A549 (cell line): ENCODE measurements at regions not wholly inside any gene's neighbourhood (a gene's known extent, or its start where the extent isn't known, plus 50 kb on each side); places are given as distances from the start of the nearest gene placed in this dataset.
"Not testable (repeated sequence)": the region's sequence is repeated elsewhere in the genome, so short reads cannot be mapped to it uniquely, and the experiment has no call there.

Experiments used
- CTCF ChIP-seq: fragments of >200 bp; sonication (Bioruptor Twin); formaldehyde crosslinking; IDR thresholded peaks from 3 replicates; pipeline ENCODE4 v1.5.1; 2016
- EP300 ChIP-seq, 2 experiments: fragments of >200 bp; sonication (Bioruptor Twin); formaldehyde crosslinking; IDR thresholded peaks; 2 replicates in 1 of 2; 3 replicates in 1 of 2; pipeline ENCODE4 v1.6.1; 2016 to 2017
- HOXA7 ChIP-seq: fragments of 250-450 bp; sonication (Bioruptor Pico); IDR thresholded peaks from 2 replicates; pipeline ENCODE4 v1.5.0; 2020; ENCODE audit warnings: mild to moderate bottlenecking, moderate library complexity
- HOXB5 ChIP-seq: fragments of 250-450 bp; sonication (Bioruptor Pico); IDR thresholded peaks from 2 replicates; pipeline ENCODE4 v1.5.0; 2020; ENCODE audit warnings: mild to moderate bottlenecking, moderate library complexity
- JUNB ChIP-seq: fragments of >200 bp; sonication (Bioruptor Twin); formaldehyde crosslinking; IDR thresholded peaks from 2 replicates; pipeline ENCODE4 v1.6.1; 2016
- NR3C1 ChIP-seq: fragments of >200 bp; sonication (Bioruptor Twin); formaldehyde crosslinking; IDR thresholded peaks from 3 replicates; pipeline ENCODE4 v1.6.1; 2017
- PHF8 ChIP-seq: fragments of 200-600 bp; sonication (generic); IDR thresholded peaks from 2 replicates; pipeline ENCODE4 v1.6.1; 2016; ENCODE audit warnings: low read depth, mild to moderate bottlenecking, antibody characterized with exemption, moderate library complexity, borderline replicate concordance
- POLR2A ChIP-seq: IDR thresholded peaks from 2 replicates; pipeline ENCODE4 v1.6.1; 2012; ENCODE audit warnings: mild to moderate bottlenecking, low read length
- REST ChIP-seq: fragments of 200-600 bp; sonication (generic); IDR thresholded peaks from 2 replicates; pipeline ENCODE4 v1.6.1; 2016; ENCODE audit warnings: antibody characterized with exemption, mild to moderate bottlenecking, moderate library complexity
- ZSCAN20 ChIP-seq: fragments of 250-450 bp; sonication (Bioruptor Pico); IDR thresholded peaks from 2 replicates; pipeline ENCODE4 v1.8.0; 2022; ENCODE audit warnings: mild to moderate bottlenecking, moderate library complexity

DNA sequence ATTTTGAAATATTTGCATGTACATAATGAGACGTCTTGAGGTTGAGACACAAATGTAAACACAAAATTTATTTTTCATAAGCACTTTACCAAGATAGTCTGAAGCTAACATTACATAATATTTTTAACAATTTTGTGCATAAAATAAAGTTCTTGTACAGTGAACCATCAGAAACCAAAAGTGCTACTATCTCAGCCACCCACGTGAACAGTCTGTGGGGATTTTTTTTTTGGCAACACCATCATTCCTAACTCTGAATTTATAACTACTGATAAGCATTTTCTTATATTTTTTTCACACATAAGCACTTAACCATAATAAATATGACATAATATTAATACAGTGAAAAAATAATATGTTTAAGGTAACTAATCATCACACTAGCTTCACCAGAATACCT is 62.9 kb upstream of the RUBCNL start:
- TF ChIP-seq NR3C1; CTCF; EP300 (IDR thresholded peaks at IDR 0.05); REST; HOXB5 (CRISPR knock-in tag); ZSCAN20; JUNB; POLR2A; PHF8; HOXA7 (CRISPR knock-in tag): not testable (repeated sequence)
